ENCODE measurements at regions not wholly inside any gene's neighbourhood (a gene's known extent, or its start where the extent isn't known, plus 50 kb on each side); places are given as distances from the start of the nearest gene placed in this dataset.

DNA sequence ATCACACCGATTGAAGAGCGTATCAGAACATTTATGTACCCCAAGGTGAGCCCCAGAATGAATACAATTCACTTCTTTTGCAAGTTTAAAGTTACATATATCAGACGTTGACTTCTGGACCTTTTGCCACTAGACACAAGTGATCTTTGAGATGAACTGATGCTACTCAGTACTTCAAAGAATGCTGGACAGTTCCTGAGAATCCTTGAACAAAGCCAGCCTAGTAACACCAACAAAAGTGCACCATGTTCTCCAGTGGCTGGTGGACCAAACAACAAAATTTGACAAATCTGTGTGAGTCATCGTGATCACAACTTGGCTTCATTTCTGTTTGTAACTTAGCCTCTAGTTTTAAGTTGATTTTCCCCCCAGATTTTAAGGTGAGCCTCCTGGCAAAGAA lies 355.7 kb downstream of the SOX2 start:
- no peak overlapping the region for H3K4me3 ChIP-seq
- intact Hi-C loops (cut with DNase I): no loop called here
- H3K36me3 ChIP-seq: no peaks in the 10 kb centered on the region

DNA sequence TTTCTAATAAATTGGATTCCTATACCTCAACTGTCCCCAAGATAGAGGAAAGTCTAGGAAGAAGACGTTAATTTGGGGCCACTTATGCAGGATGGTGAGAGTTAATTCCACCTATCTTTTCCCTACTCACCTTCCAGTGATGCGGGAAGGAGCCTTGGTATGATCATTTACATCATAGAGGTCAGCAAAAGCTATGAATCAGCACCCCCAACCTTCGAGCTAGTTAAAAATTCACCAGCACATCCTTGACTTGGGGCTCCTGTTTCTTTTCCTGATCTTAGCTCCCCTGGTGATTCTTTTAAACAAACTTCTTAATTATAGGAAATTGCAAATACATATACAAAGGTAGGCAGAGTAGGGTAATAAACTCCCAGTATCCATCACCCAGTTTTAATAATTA lies 366.6 kb downstream of the SOX2 start:
- Histone ChIP-seq H3K36me3 (no peaks in the 10 kb centered on the region), H3K27me3 (no peaks in the 10 kb centered on the region), H3K9me3 (no peaks in the 10 kb centered on the region), H3K27ac (no peak overlapping the region), H3K4me3 (no peak overlapping the region), H3K4me1 (no peaks in the 10 kb centered on the region)
- TF ChIP-seq POLR2AphosphoS5 (IDR thresholded peaks at IDR 0.05; ENCODE audit: insufficient read depth in 1 of 2, low read depth in 1 of 2): no peak
- TF ChIP-seq POLR2A (IDR thresholded peaks at IDR 0.05): no peak
- TF ChIP-seq, protein P1, sequence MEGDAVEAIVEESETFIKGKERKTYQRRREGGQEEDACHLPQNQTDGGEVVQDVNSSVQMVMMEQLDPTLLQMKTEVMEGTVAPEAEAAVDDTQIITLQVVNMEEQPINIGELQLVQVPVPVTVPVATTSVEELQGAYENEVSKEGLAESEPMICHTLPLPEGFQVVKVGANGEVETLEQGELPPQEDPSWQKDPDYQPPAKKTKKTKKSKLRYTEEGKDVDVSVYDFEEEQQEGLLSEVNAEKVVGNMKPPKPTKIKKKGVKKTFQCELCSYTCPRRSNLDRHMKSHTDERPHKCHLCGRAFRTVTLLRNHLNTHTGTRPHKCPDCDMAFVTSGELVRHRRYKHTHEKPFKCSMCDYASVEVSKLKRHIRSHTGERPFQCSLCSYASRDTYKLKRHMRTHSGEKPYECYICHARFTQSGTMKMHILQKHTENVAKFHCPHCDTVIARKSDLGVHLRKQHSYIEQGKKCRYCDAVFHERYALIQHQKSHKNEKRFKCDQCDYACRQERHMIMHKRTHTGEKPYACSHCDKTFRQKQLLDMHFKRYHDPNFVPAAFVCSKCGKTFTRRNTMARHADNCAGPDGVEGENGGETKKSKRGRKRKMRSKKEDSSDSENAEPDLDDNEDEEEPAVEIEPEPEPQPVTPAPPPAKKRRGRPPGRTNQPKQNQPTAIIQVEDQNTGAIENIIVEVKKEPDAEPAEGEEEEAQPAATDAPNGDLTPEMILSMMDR (IDR thresholded peaks at IDR 0.05): no peak
- intact Hi-C loops (cut with DNase I): no loop called here
- no peak for DNase-seq (ENCODE audit: extremely low spot score in 2 of 2)

More for the DNA sequence above, 355.7 kb downstream of the SOX2 start:
- H3K27ac ChIP-seq: no peak overlapping the region
- DNase-seq (ENCODE audit: extremely low spot score in 2 of 2): no peak
- no peaks in the 10 kb centered on the region for H3K4me1 ChIP-seq
- H3K27me3 ChIP-seq: no peaks in the 10 kb centered on the region
- no peaks in the 10 kb centered on the region for H3K9me3 ChIP-seq
- TF ChIP-seq, protein P1 (IDR thresholded peaks at IDR 0.05): no peak
- TF ChIP-seq POLR2AphosphoS5 (IDR thresholded peaks at IDR 0.05; ENCODE audit: insufficient read depth in 1 of 2, low read depth in 1 of 2) (no peak), POLR2A (IDR thresholded peaks at IDR 0.05) (no peak)

DNA sequence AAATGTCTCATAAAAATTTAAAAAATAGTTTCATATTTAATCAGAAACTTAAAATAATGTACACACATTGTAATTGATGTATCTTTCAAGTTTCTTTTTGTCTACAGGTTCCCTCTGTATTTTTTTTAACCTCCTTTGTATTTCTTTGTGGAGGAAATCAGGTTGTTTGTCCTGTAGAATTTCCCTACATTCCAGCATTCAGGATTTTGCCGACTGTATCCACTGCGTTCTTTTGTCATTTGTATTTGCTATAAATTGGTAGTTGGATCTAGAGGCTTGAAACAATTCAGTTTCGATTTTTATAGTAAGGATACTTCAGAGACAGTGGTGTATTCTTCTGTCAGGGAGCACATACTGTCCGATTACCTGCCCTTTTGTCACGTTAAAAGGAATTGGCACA lies 367.2 kb downstream of the SOX2 start:
- Histone ChIP-seq H3K4me3 (no peak overlapping the region), H3K36me3 (no peaks in the 10 kb centered on the region), H3K4me1 (no peaks in the 10 kb centered on the region), H3K9me3 (no peaks in the 10 kb centered on the region), H3K27ac (no peak overlapping the region), H3K27me3 (no peaks in the 10 kb centered on the region)
- intact Hi-C loops (cut with DNase I): no loop called here
- TF ChIP-seq, protein P1 (IDR thresholded peaks at IDR 0.05): no peak
- TF ChIP-seq POLR2A (IDR thresholded peaks at IDR 0.05) (no peak), POLR2AphosphoS5 (IDR thresholded peaks at IDR 0.05; ENCODE audit: insufficient read depth in 1 of 2, low read depth in 1 of 2) (no peak)
- DNase-seq (ENCODE audit: extremely low spot score in 2 of 2): no peak

DNA sequence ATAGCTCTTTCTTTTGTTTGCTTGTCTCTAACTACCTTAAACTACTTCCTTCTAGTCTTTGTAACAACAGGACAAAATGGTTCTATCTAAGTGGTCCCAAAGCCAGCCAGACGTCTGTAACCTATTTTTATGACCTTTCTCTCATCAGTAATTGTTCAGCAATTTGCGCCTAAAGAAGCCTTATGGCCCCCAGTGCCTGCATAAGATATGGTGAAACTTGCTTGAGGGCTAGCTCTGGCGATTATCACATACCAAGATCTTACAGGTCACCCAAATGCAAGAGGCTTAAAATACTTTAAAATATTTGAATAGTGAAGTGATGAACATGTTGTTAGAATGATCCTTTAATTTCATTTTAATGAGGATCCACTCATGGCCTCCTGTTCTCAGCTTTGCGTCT lies 369.4 kb downstream of the SOX2 start:
- Histone ChIP-seq H3K27me3 (no peaks in the 10 kb centered on the region), H3K4me3 (no peak overlapping the region), H3K9me3 (no peaks in the 10 kb centered on the region), H3K27ac (no peak overlapping the region), H3K36me3 (no peaks in the 10 kb centered on the region), H3K4me1 (no peaks in the 10 kb centered on the region)
- intact Hi-C loops (cut with DNase I): no loop called here
- DNase-seq (ENCODE audit: extremely low spot score in 2 of 2): no peak
- no peak for TF ChIP-seq POLR2A (IDR thresholded peaks at IDR 0.05)
- TF ChIP-seq POLR2AphosphoS5 (IDR thresholded peaks at IDR 0.05; ENCODE audit: insufficient read depth in 1 of 2, low read depth in 1 of 2): no peak
- TF ChIP-seq, protein P1 (IDR thresholded peaks at IDR 0.05): no peak

DNA sequence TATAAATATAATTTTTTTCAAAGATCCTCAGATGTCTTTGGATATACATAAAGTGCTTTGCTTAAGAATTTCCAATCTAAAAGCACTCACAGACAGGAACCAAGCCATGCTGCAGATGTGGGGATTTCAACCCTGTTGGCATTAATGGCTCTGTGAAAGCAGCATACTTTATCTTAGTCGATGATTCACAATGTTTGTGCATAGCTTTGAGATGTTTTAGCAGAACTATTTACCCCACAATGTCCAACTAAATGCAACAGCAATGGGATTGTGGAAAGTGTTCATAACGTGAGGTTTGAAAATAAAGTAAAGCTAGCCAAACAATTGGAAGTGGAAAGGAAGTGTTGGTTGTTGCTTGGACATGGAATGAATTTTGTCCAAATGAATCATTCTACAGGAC lies 371.4 kb downstream of the SOX2 start:
- TF ChIP-seq, protein P1 (IDR thresholded peaks at IDR 0.05): no peak
- no peak for TF ChIP-seq POLR2A (IDR thresholded peaks at IDR 0.05)
- TF ChIP-seq POLR2AphosphoS5 (IDR thresholded peaks at IDR 0.05; ENCODE audit: insufficient read depth in 1 of 2, low read depth in 1 of 2): no peak
- no peak for DNase-seq (ENCODE audit: extremely low spot score in 2 of 2)
- no peak overlapping the region for H3K4me3 ChIP-seq
- no peaks in the 10 kb centered on the region for H3K9me3 ChIP-seq
- intact Hi-C loops (cut with DNase I): no loop called here
- H3K27me3 ChIP-seq: no peaks in the 10 kb centered on the region
- no peaks in the 10 kb centered on the region for H3K4me1 ChIP-seq
- no peaks in the 10 kb centered on the region for H3K36me3 ChIP-seq
- H3K27ac ChIP-seq: no peak overlapping the region

Data from vagina (tissue), 2 donors.